ENCODE measurements at regions not wholly inside any gene's neighbourhood (a gene's known extent, or its start where the extent isn't known, plus 50 kb on each side); places are given as distances from the start of the nearest gene placed in this dataset.
A peak's percentile ranks its signal among the peaks of the same experiment; 100 is the strongest.

- TF ChIP-seq CTCF (IDR thresholded peaks at IDR 0.05): no peak
- no peak for TF ChIP-seq EP300 (IDR thresholded peaks at IDR 0.05)
- TF ChIP-seq POLR2AphosphoS5 (IDR thresholded peaks at IDR 0.05): peak in 1 of 3 donors; percentile 6
- TF ChIP-seq POLR2A (IDR thresholded peaks at IDR 0.05): no peak
Observed at GRCh38 chr16:85536073-85536410, 77.1 kb upstream of the GSE1 start.
